CD14-positive monocyte (primary cell): ENCODE measurements at regions not wholly inside any gene's neighbourhood (a gene's known extent, or its start where the extent isn't known, plus 50 kb on each side); places are given as distances from the start of the nearest gene placed in this dataset.

Source experiments
- DNase-seq, 3 donors: peaks; one replicate each; pipeline ENCODE4 v3.0.0-alpha.2; 2011 to 2022
- H2AFZ ChIP-seq: 2 replicates; pipeline ENCODE4 v1.6.0; 2012; ENCODE audit warnings: mild to moderate bottlenecking, low read depth, low read length, inconsistent platforms; ENCODE audit not compliant: insufficient read depth, poor library complexity, severe bottlenecking
- H3K27ac ChIP-seq, 2 donors: 1 replicate in 1 of 2; 2 replicates in 1 of 2; pipeline ENCODE4 v1.5.1; 2012 to 2013; ENCODE audit warnings: low read length in 2 of 2, control low read depth in 1 of 2, inconsistent platforms in 1 of 2, low read depth in 1 of 2, mild to moderate bottlenecking in 1 of 2
- H3K27me3 ChIP-seq, 2 donors: one replicate each; pipeline versions ENCODE4 v1.6.0 to v1.6.1; 2011 to 2013; ENCODE audit warnings: low read length in 2 of 2; ENCODE audit not compliant: control insufficient read depth in 2 of 2, insufficient read depth in 2 of 2
- H3K36me3 ChIP-seq, 2 donors: replicated peaks in 1 of 2; 1 replicate in 1 of 2; 2 replicates in 1 of 2; pipeline versions ENCODE4 v1.5.1 to v1.6.1; 2012 to 2013; ENCODE audit warnings: low read length in 2 of 2, control low read depth in 1 of 2, inconsistent platforms in 1 of 2, mild to moderate bottlenecking in 1 of 2; ENCODE audit not compliant: insufficient read depth in 2 of 2, control insufficient read depth in 1 of 2
- H3K4me1 ChIP-seq, 2 donors: 1 replicate in 1 of 2; 2 replicates in 1 of 2; pipeline versions ENCODE4 v1.5.1 to v1.6.1; 2012 to 2013; ENCODE audit warnings: low read length in 2 of 2, control low read depth in 1 of 2, inconsistent platforms in 1 of 2, mild to moderate bottlenecking in 1 of 2, moderate library complexity in 1 of 2; ENCODE audit not compliant: insufficient read depth in 2 of 2, control insufficient read depth in 1 of 2
- H3K4me2 ChIP-seq: replicated peaks from 2 replicates; pipeline ENCODE3; 2012; ENCODE audit warnings: low read length, moderate library complexity, mild to moderate bottlenecking; ENCODE audit not compliant: poor library complexity, severe bottlenecking; ENCODE audit errors: extremely low read depth
- H3K4me3 ChIP-seq, 3 experiments: fragments of 200-600 bp in 1 of 3; sonication (generic) in 1 of 3; replicated peaks in 1 of 3; 1 replicate in 2 of 3; 2 replicates in 1 of 3; pipeline ENCODE4 v1.5.1; 2011 to 2013; ENCODE audit warnings: low read length in 3 of 3, mild to moderate bottlenecking in 3 of 3, control low read depth in 2 of 3, low read depth in 2 of 3, inconsistent platforms in 1 of 3, moderate library complexity in 1 of 3
- H3K79me2 ChIP-seq: 2 replicates; pipeline ENCODE4 v1.6.0; 2012; ENCODE audit warnings: mild to moderate bottlenecking, control low read depth, inconsistent platforms, low read length, moderate library complexity; ENCODE audit not compliant: insufficient read depth
- H3K9ac ChIP-seq: 2 replicates; pipeline ENCODE4 v1.6.0; 2017; ENCODE audit warnings: low read length, mild to moderate bottlenecking; ENCODE audit not compliant: insufficient read depth, poor library complexity, severe bottlenecking
- H3K9me3 ChIP-seq, 2 donors: replicated peaks in 1 of 2; 1 replicate in 1 of 2; 2 replicates in 1 of 2; pipeline versions ENCODE4 v1.5.1 to v1.6.1; 2012 to 2013; ENCODE audit warnings: low read length in 2 of 2, control low read depth in 1 of 2; ENCODE audit not compliant: control insufficient read depth in 1 of 2, insufficient read depth in 1 of 2
- H4K20me1 ChIP-seq: 2 replicates; pipeline ENCODE4 v1.6.0; 2012; ENCODE audit warnings: mild to moderate bottlenecking, low read length, control low read depth, moderate library complexity; ENCODE audit not compliant: insufficient read depth
- H3K27ac Mint-ChIP-seq, 7 donors: one replicate each; pipeline ENCODE4 v1.8.0; 2020; ENCODE audit warnings: mild to moderate bottlenecking in 7 of 7, mixed read lengths in 7 of 7, moderate library complexity in 6 of 7, inconsistent platforms in 2 of 7
- H3K27me3 Mint-ChIP-seq, 3 donors: one replicate each; pipeline ENCODE4 v1.8.0; 2021 to 2022; ENCODE audit warnings: low read depth in 3 of 3, mild to moderate bottlenecking in 3 of 3, mixed read lengths in 3 of 3, moderate library complexity in 3 of 3, inconsistent platforms in 1 of 3
- H3K36me3 Mint-ChIP-seq, 2 donors: one replicate each; pipeline ENCODE4 v1.8.0; 2020; ENCODE audit warnings: mixed read lengths in 2 of 2, inconsistent platforms in 1 of 2, mild to moderate bottlenecking in 1 of 2
- H3K4me1 Mint-ChIP-seq: one replicate; pipeline ENCODE4 v1.8.0; 2020; ENCODE audit warnings: mild to moderate bottlenecking, mixed read lengths
- H3K4me3 Mint-ChIP-seq, 2 donors: one replicate each; pipeline ENCODE4 v1.8.0; 2020; ENCODE audit warnings: mild to moderate bottlenecking in 2 of 2, mixed read lengths in 2 of 2, moderate library complexity in 1 of 2
- H3K9me3 Mint-ChIP-seq, 7 donors: one replicate each; pipeline ENCODE4 v1.8.0; 2020 to 2022; ENCODE audit warnings: mixed read lengths in 7 of 7, mild to moderate bottlenecking in 6 of 7, moderate library complexity in 6 of 7, inconsistent platforms in 2 of 7
- CTCF ChIP-seq: fragments of 200-600 bp; IDR thresholded peaks from one replicate; pipeline ENCODE4 v1.8.0; 2022; ENCODE audit warnings: antibody characterized with exemption, mild to moderate bottlenecking
- WGBS: methylation state at CpG from one replicate; pipeline ENCODE4 v1.1.5; 2013; ENCODE audit warnings: missing lambda C conversion rate; ENCODE audit not compliant: insufficient coverage; 5-methylcytosine and 5-hydroxymethylcytosine counted together
- intact Hi-C, 2 donors: fragments of 100-400 bp; cut with micrococcal nuclease; formaldehyde crosslinking; loops; one replicate each; pipeline versions ENCODE4 v1.15.0 to v1.15.1; 2023

GRCh38 chr7:124403587-124403986 lies 362.0 kb downstream of the GPR37 start:
- Histone ChIP-seq H3K79me2 (no peaks in the 10 kb centered on the region), H3K4me3 (no peak overlapping the region), H3K4me2 (no peak overlapping the region), H3K9me3 (no peaks in the 10 kb centered on the region), H3K36me3 (no peaks in the 10 kb centered on the region), H3K4me1 (no peaks in the 10 kb centered on the region), H3K9ac (no peak overlapping the region), H3K27ac (no peak overlapping the region), H4K20me1 (no peaks in the 10 kb centered on the region), H3K27me3 (no peaks in the 10 kb centered on the region), H2AFZ (no peak overlapping the region)
- DNase-seq = no peak
- Mint-ChIP-seq H3K36me3 (no peaks in the 10 kb centered on the region), H3K27me3 (no peaks in the 10 kb centered on the region), H3K4me3 (no peak overlapping the region), H3K27ac (no peak overlapping the region), H3K4me1 (no peaks in the 10 kb centered on the region), H3K9me3 (peaks cover 0 to 3% (median 0%) of the 10 kb centered on the region in 7 donors)
- intact Hi-C loops = no loop called here
- no peak for TF ChIP-seq CTCF
- no CpG with 5 or more reads among the region's 1 CpG for WGBS

- WGBS = no CpG with 5 or more reads among the region's 2 CpGs
- H3K27me3 Mint-ChIP-seq = no peaks in the 10 kb centered on the region
- H3K9me3 Mint-ChIP-seq = peaks cover 0 to 3% (median 2%) of the 10 kb centered on the region in 7 donors
- H3K27ac Mint-ChIP-seq = no peak overlapping the region
- H3K4me2 ChIP-seq = no peak overlapping the region
- no peaks in the 10 kb centered on the region for H3K36me3 Mint-ChIP-seq
- H3K9me3 ChIP-seq = no peaks in the 10 kb centered on the region
- H2AFZ ChIP-seq = no peak overlapping the region
- H3K4me1 ChIP-seq = no peaks in the 10 kb centered on the region
- no peaks in the 10 kb centered on the region for H3K79me2 ChIP-seq
- TF ChIP-seq CTCF = no peak
- no peak overlapping the region for H3K9ac ChIP-seq
- H3K4me1 Mint-ChIP-seq = no peaks in the 10 kb centered on the region
- H3K4me3 ChIP-seq = no peak overlapping the region
- H3K27me3 ChIP-seq = no peaks in the 10 kb centered on the region
- H3K27ac ChIP-seq = no peak overlapping the region
- intact Hi-C loops = no loop called here
- no peaks in the 10 kb centered on the region for H3K36me3 ChIP-seq
- H3K4me3 Mint-ChIP-seq = no peak overlapping the region
- no peak for DNase-seq
- no peaks in the 10 kb centered on the region for H4K20me1 ChIP-seq
These were observed 362.5 kb downstream of the GPR37 start for GRCh38 chr7:124403112-124403511.
